ENCODE measurements at regions not wholly inside any gene's neighbourhood (a gene's known extent, or its start where the extent isn't known, plus 50 kb on each side); places are given as distances from the start of the nearest gene placed in this dataset.

DNA sequence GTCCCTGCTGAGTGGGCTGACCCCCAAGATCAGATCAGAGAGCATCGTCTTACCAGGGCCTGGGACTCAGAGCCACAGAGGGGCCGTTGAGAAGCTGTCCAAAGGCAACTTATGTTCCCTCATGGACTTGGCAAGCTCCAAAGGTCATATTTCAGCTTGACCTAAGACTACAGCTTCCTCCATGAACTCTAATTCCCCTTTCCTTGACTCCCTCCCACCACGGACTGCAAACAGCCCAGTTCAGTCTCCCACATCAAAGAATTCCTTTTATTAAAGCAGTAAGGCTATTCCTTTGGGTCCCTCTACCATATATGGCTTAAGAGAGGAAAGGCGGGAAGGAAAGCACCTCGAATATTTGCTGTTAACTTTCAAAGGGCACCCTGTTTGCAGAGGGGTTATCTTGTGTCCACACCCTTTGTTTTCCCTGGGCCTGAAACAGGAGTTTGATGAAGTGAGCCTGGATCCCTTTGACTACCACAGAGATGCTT, 146.1 kb upstream of the THBS1 start:
- ATAC-seq, result no peak
- H3K27me3 ChIP-seq (ENCODE audit: control insufficient read depth, insufficient read depth, low read length), result no peaks in the 10 kb centered on the region
- no peaks in the 10 kb centered on the region for H3K9me3 ChIP-seq (ENCODE audit: control insufficient read depth, insufficient read depth, low read depth, low read length)
- POLR2A ChIA-PET, result no interaction called here
- intact Hi-C loops (cut with micrococcal nuclease; ENCODE audit: unreplicated experiment) (no loop called here), in situ Hi-C loops (cut with HindIII; ENCODE audit: low pct_unique_long_range_greater_than_20kb, low sequenced_read_pairs) (no loop called here)
- H3K36me3 ChIP-seq (ENCODE audit: control insufficient read depth, insufficient read depth, low read length), result no peaks in the 10 kb centered on the region
- DNase-seq (ENCODE audit: low read depth, low spot score), result no peak
- TF ChIP-seq, protein P1, sequence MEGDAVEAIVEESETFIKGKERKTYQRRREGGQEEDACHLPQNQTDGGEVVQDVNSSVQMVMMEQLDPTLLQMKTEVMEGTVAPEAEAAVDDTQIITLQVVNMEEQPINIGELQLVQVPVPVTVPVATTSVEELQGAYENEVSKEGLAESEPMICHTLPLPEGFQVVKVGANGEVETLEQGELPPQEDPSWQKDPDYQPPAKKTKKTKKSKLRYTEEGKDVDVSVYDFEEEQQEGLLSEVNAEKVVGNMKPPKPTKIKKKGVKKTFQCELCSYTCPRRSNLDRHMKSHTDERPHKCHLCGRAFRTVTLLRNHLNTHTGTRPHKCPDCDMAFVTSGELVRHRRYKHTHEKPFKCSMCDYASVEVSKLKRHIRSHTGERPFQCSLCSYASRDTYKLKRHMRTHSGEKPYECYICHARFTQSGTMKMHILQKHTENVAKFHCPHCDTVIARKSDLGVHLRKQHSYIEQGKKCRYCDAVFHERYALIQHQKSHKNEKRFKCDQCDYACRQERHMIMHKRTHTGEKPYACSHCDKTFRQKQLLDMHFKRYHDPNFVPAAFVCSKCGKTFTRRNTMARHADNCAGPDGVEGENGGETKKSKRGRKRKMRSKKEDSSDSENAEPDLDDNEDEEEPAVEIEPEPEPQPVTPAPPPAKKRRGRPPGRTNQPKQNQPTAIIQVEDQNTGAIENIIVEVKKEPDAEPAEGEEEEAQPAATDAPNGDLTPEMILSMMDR (IDR thresholded peaks at IDR 0.05), result no peak
- TF ChIP-seq POLR2AphosphoS5 (IDR thresholded peaks at IDR 0.05; ENCODE audit: low read depth, low read length) (no peak), TCF7L2 (IDR thresholded peaks at IDR 0.05; ENCODE audit: low read depth, low read length) (no peak), SIN3A (IDR thresholded peaks at IDR 0.05; ENCODE audit: borderline replicate concordance, insufficient read depth, low read depth, low read length) (no peak)
- TF ChIP-seq, protein P2, sequence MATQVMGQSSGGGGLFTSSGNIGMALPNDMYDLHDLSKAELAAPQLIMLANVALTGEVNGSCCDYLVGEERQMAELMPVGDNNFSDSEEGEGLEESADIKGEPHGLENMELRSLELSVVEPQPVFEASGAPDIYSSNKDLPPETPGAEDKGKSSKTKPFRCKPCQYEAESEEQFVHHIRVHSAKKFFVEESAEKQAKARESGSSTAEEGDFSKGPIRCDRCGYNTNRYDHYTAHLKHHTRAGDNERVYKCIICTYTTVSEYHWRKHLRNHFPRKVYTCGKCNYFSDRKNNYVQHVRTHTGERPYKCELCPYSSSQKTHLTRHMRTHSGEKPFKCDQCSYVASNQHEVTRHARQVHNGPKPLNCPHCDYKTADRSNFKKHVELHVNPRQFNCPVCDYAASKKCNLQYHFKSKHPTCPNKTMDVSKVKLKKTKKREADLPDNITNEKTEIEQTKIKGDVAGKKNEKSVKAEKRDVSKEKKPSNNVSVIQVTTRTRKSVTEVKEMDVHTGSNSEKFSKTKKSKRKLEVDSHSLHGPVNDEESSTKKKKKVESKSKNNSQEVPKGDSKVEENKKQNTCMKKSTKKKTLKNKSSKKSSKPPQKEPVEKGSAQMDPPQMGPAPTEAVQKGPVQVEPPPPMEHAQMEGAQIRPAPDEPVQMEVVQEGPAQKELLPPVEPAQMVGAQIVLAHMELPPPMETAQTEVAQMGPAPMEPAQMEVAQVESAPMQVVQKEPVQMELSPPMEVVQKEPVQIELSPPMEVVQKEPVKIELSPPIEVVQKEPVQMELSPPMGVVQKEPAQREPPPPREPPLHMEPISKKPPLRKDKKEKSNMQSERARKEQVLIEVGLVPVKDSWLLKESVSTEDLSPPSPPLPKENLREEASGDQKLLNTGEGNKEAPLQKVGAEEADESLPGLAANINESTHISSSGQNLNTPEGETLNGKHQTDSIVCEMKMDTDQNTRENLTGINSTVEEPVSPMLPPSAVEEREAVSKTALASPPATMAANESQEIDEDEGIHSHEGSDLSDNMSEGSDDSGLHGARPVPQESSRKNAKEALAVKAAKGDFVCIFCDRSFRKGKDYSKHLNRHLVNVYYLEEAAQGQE (IDR thresholded peaks at IDR 0.05; ENCODE audit: insufficient read depth in 1 of 2, low read depth in 2 of 2, low read length in 1 of 2), result no peak
- no peaks in the 10 kb centered on the region for H3K4me1 ChIP-seq (ENCODE audit: control insufficient read depth, insufficient read depth, low read length)
- H3K27ac ChIP-seq (ENCODE audit: low read length), result no peak overlapping the region
- BruUV-seq (replicated peaks), result no TSS peak
- CTCF ChIA-PET, result no interaction called here
- no peak overlapping the region for H3K4me3 ChIP-seq (ENCODE audit: low read depth in 2 of 2, low read length in 2 of 2)

DNA sequence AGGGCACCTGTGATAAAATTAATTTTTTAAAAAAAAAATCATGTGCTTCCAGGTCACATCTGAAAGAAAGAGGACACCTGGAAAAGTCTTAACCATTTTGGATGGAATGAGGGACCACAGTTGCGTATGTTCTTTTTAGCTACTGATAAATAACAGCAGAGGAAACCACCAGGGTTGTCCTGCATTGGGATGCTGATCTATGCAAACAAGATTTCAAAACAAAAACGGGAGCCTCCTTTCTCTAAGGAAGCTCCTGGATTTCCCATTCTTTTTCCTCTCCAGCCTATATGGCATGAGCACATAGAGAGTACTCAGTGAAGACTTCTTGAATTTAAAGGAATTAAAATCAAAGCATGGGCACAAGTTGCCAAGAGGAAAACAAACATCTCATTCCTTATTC, 145.6 kb upstream of the THBS1 start:
- ChIA-PET POLR2A (no interaction called here), CTCF (no interaction called here)
- TF ChIP-seq, protein P1 (IDR thresholded peaks at IDR 0.05), result no peak
- TF ChIP-seq TCF7L2 (IDR thresholded peaks at IDR 0.05; ENCODE audit: low read depth, low read length), result no peak
- TF ChIP-seq SIN3A (IDR thresholded peaks at IDR 0.05; ENCODE audit: borderline replicate concordance, insufficient read depth, low read depth, low read length), result no peak
- TF ChIP-seq POLR2AphosphoS5 (IDR thresholded peaks at IDR 0.05; ENCODE audit: low read depth, low read length), result no peak
- TF ChIP-seq, protein P2 (IDR thresholded peaks at IDR 0.05; ENCODE audit: insufficient read depth in 1 of 2, low read depth in 2 of 2, low read length in 1 of 2), result no peak
- H3K27me3 ChIP-seq (ENCODE audit: control insufficient read depth, insufficient read depth, low read length), result no peaks in the 10 kb centered on the region
- no TSS peak for BruUV-seq (replicated peaks)
- H3K9me3 ChIP-seq (ENCODE audit: control insufficient read depth, insufficient read depth, low read depth, low read length), result no peaks in the 10 kb centered on the region
- DNase-seq (ENCODE audit: low read depth, low spot score) (no peak), ATAC-seq (no peak)
- H3K27ac ChIP-seq (ENCODE audit: low read length), result no peak overlapping the region
- in situ Hi-C loops (cut with HindIII; ENCODE audit: low pct_unique_long_range_greater_than_20kb, low sequenced_read_pairs) (no loop called here), intact Hi-C loops (cut with micrococcal nuclease; ENCODE audit: unreplicated experiment) (no loop called here)
- no peaks in the 10 kb centered on the region for H3K36me3 ChIP-seq (ENCODE audit: control insufficient read depth, insufficient read depth, low read length)
- no peaks in the 10 kb centered on the region for H3K4me1 ChIP-seq (ENCODE audit: control insufficient read depth, insufficient read depth, low read length)
- H3K4me3 ChIP-seq (ENCODE audit: low read depth in 2 of 2, low read length in 2 of 2), result no peak overlapping the region

Data from Panc1 (cell line).